Esophagus squamous epithelium (tissue), 5 donors: ENCODE measurements at regions not wholly inside any gene's neighbourhood (a gene's known extent, or its start where the extent isn't known, plus 50 kb on each side); places are given as distances from the start of the nearest gene placed in this dataset.

Experiments used
- DNase-seq: peaks from one replicate; lab custom pipeline; 2025; lab: John Stamatoyannopoulos, UW
- H3K27ac ChIP-seq, 4 donors: fragments of 200-600 bp; sonication (generic); one replicate each; pipeline ENCODE4 v1.5.1; 2016 to 2019; ENCODE audit warnings: mild to moderate bottlenecking in 1 of 4
- H3K27me3 ChIP-seq, 4 donors: fragments of 200-600 bp; sonication (generic); 1 replicate in 3 of 4; 2 replicates in 1 of 4; pipeline versions ENCODE4 v1.5.1 to v1.6.0; 2017 to 2021; ENCODE audit warnings: antibody characterized with exemption in 1 of 4
- H3K36me3 ChIP-seq, 3 donors: fragments of 200-600 bp; sonication (generic); one replicate each; pipeline ENCODE4 v1.5.1; 2016 to 2019
- H3K4me1 ChIP-seq, 3 donors: fragments of 200-600 bp; sonication (generic); one replicate each; pipeline ENCODE4 v1.5.1; 2017 to 2019
- H3K4me3 ChIP-seq, 4 donors: fragments of 200-600 bp; sonication (generic); 1 replicate in 3 of 4; 2 replicates in 1 of 4; pipeline ENCODE4 v1.5.1; 2016 to 2019; ENCODE audit warnings: mild to moderate bottlenecking in 2 of 4, moderate library complexity in 1 of 4
- H3K9me3 ChIP-seq, 3 donors: fragments of 200-600 bp; sonication (generic); one replicate each; pipeline ENCODE4 v1.5.1; 2016 to 2019
- CTCF ChIP-seq, 6 experiments: fragments of 450-650 bp in 4 of 6; fragments of 200-600 bp in 2 of 6; sonication (generic) in 2 of 6; IDR thresholded peaks; one replicate each; pipeline ENCODE4 v1.5.1; 2016 to 2019; ENCODE audit warnings: antibody characterized with exemption in 6 of 6, mild to moderate bottlenecking in 4 of 6, moderate library complexity in 4 of 6
- POLR2A ChIP-seq, 4 donors: fragments of 450-650 bp; IDR thresholded peaks; one replicate each; pipeline ENCODE4 v1.6.1; 2017; ENCODE audit warnings: antibody characterized with exemption in 4 of 4, mild to moderate bottlenecking in 4 of 4, moderate library complexity in 3 of 4
- WGBS, 2 donors: methylation state at CpG; one replicate each; pipeline ENCODE4 v1.1.5; 2018; 5-methylcytosine and 5-hydroxymethylcytosine counted together
- intact Hi-C: fragments of 100-400 bp; cut with DNase I; formaldehyde crosslinking; loops from one replicate; pipeline ENCODE4 v1.15.0; 2022
- donor health status: DM: yes; HTN: yes; CAD: no.

- no peaks in the 10 kb centered on the region for H3K4me1 ChIP-seq
- no peaks in the 10 kb centered on the region for H3K36me3 ChIP-seq
- TF ChIP-seq CTCF (IDR thresholded peaks at IDR 0.05) (no peak), POLR2A (IDR thresholded peaks at IDR 0.05) (no peak)
- peaks cover 0 to 6% (median 0%) of the 10 kb centered on the region in 4 donors for H3K27me3 ChIP-seq
- intact Hi-C loops = no loop called here
- 65 to 71% methylated on average over 4 of the region's 4 CpGs for WGBS, 2 donors
- no peak overlapping the region for H3K4me3 ChIP-seq
- H3K9me3 ChIP-seq = no peaks in the 10 kb centered on the region
- H3K27ac ChIP-seq = no peak overlapping the region
- no peak for DNase-seq
Observed at GRCh38 chr2:23026671-23027070, 358.3 kb upstream of the KLHL29 start.

GRCh38 chr2:23027396-23027795, 357.6 kb upstream of the KLHL29 start:
- no peak for DNase-seq
- Histone ChIP-seq H3K27me3 (peaks cover 0 to 6% (median 0%) of the 10 kb centered on the region in 4 donors), H3K27ac (no peak overlapping the region), H3K4me3 (no peak overlapping the region), H3K9me3 (no peaks in the 10 kb centered on the region), H3K36me3 (no peaks in the 10 kb centered on the region), H3K4me1 (no peaks in the 10 kb centered on the region)
- WGBS, 2 donors = 75 to 78% methylated on average over 1 of the region's 1 CpG
- intact Hi-C loops = no loop called here
- TF ChIP-seq CTCF (IDR thresholded peaks at IDR 0.05) = no peak
- no peak for TF ChIP-seq POLR2A (IDR thresholded peaks at IDR 0.05)

GRCh38 chr2:23028106-23028505, 356.9 kb upstream of the KLHL29 start:
- 62 to 84% methylated on average over 3 of the region's 3 CpGs for WGBS, 2 donors
- H3K27ac ChIP-seq = no peak overlapping the region
- H3K9me3 ChIP-seq = no peaks in the 10 kb centered on the region
- peaks cover 0 to 6% (median 0%) of the 10 kb centered on the region in 4 donors for H3K27me3 ChIP-seq
- no peak for DNase-seq
- no peak overlapping the region for H3K4me3 ChIP-seq
- intact Hi-C loops = no loop called here
- H3K4me1 ChIP-seq = no peaks in the 10 kb centered on the region
- H3K36me3 ChIP-seq = no peaks in the 10 kb centered on the region
- no peak for TF ChIP-seq POLR2A (IDR thresholded peaks at IDR 0.05)
- TF ChIP-seq CTCF (IDR thresholded peaks at IDR 0.05) = no peak

GRCh38 chr2:23029111-23029510, 355.9 kb upstream of the KLHL29 start:
- Histone ChIP-seq H3K27ac (no peak overlapping the region), H3K4me1 (no peaks in the 10 kb centered on the region), H3K27me3 (peaks cover 0 to 6% (median 0%) of the 10 kb centered on the region in 4 donors), H3K36me3 (no peaks in the 10 kb centered on the region), H3K9me3 (no peaks in the 10 kb centered on the region), H3K4me3 (no peak overlapping the region)
- intact Hi-C loops = no loop called here
- TF ChIP-seq POLR2A (IDR thresholded peaks at IDR 0.05) (no peak), CTCF (IDR thresholded peaks at IDR 0.05) (no peak)
- no peak for DNase-seq
- WGBS, 2 donors = 62 to 77% methylated on average over 5 of the region's 5 CpGs

- no peak overlapping the region for H3K4me3 ChIP-seq
- no peak overlapping the region for H3K27ac ChIP-seq
- H3K4me1 ChIP-seq = no peaks in the 10 kb centered on the region
- H3K27me3 ChIP-seq = peaks cover 0 to 6% (median 0%) of the 10 kb centered on the region in 4 donors
- TF ChIP-seq POLR2A (IDR thresholded peaks at IDR 0.05) (no peak), CTCF (IDR thresholded peaks at IDR 0.05) (no peak)
- no peak for DNase-seq
- intact Hi-C loops = no loop called here
- H3K36me3 ChIP-seq = no peaks in the 10 kb centered on the region
- 51 to 66% methylated on average over 5 of the region's 5 CpGs for WGBS, 2 donors
- no peaks in the 10 kb centered on the region for H3K9me3 ChIP-seq
Observed at GRCh38 chr2:23029951-23030350, 355.0 kb upstream of the KLHL29 start.
